GM12878 (cell line): ENCODE measurements at regions not wholly inside any gene's neighbourhood (a gene's known extent, or its start where the extent isn't known, plus 50 kb on each side); places are given as distances from the start of the nearest gene placed in this dataset.

ENCODE experiments used
- ATAC-seq: fragments of 200-7000 bp; cut with Tn5 transposase; 3 replicates; pipeline ENCODE4 v1.9.1; 2020; ENCODE audit warnings: mild to moderate bottlenecking, moderate library complexity
- BruUV-seq: library from RNA; stranded (reverse); fragments of 400-500 nt; replicated peaks from 2 replicates; lab custom pipeline; 2021; lab: Mats Ljungman, UMichigan
- CTCF ChIA-PET: fragments of 300-600 bp; sonication (Branson Sonifier 250); formaldehyde crosslinking; extraction: SDS; loops from one replicate; lab custom pipeline; 2021; ENCODE audit warnings: inconsistent platforms; lab: Yijun Ruan, JAX
- POLR2A ChIA-PET: fragments of 350-600 bp; formaldehyde crosslinking; extraction: SDS; loops from one replicate; lab custom pipeline; 2021; ENCODE audit warnings: inconsistent platforms; lab: Charles Lee
- RAD21 ChIA-PET: fragments of 300-600 bp; sonication (Branson Sonifier 250); formaldehyde crosslinking; loops from one replicate; lab custom pipeline; 2023; ENCODE audit warnings: antibody characterized with exemption; ENCODE audit not compliant: unreplicated experiment; lab: Charles Lee
- SMC1A ChIA-PET: fragments of 300-600 bp; sonication (Branson Sonifier 250); formaldehyde crosslinking; loops from one replicate; lab custom pipeline; 2023; ENCODE audit not compliant: unreplicated experiment, uncharacterized antibody; lab: Charles Lee
- DNase-seq: peaks from one replicate; pipeline ENCODE4 v3.0.0-alpha.2; 2011; ENCODE audit warnings: low read depth, low spot score
- FAIRE-seq: peaks from 3 replicates; lab custom pipeline; 2011; peaks lifted over from hg19 to GRCh38; lab: Jason Lieb, UNC
- H2AFZ ChIP-seq: 2 replicates; pipeline ENCODE4 v1.6.0; 2011; ENCODE audit warnings: low read depth, low read length, control low read depth; ENCODE audit not compliant: control insufficient read depth
- H3K27ac ChIP-seq: 2 replicates; pipeline ENCODE4 v1.5.1; 2011; ENCODE audit warnings: control low read depth; ENCODE audit not compliant: control insufficient read depth, insufficient read depth
- H3K27me3 ChIP-seq, 2 experiments: replicated peaks in 1 of 2; 2 replicates each; pipeline versions ENCODE4 v1.6.0 to v1.6.1; 2011; ENCODE audit warnings: low read length in 1 of 2; ENCODE audit not compliant: control insufficient read depth in 2 of 2, insufficient read depth in 2 of 2
- H3K36me3 ChIP-seq, 2 experiments: 2 replicates each; pipeline ENCODE4 v1.5.1; 2011; ENCODE audit warnings: low read length in 1 of 2; ENCODE audit not compliant: control insufficient read depth in 2 of 2, insufficient read depth in 2 of 2
- H3K4me1 ChIP-seq: 2 replicates; pipeline ENCODE4 v1.6.1; 2011; ENCODE audit warnings: mild to moderate bottlenecking, low read length, moderate library complexity, mixed read lengths; ENCODE audit not compliant: control insufficient read depth, insufficient read depth
- H3K4me2 ChIP-seq: 2 replicates; pipeline ENCODE4 v1.6.0; 2011; ENCODE audit warnings: control low read depth; ENCODE audit not compliant: control insufficient read depth, insufficient read depth
- H3K4me3 ChIP-seq: fragments of 200-600 bp; sonication (generic); 2 replicates; pipeline ENCODE4 v1.5.1; 2016
- H3K79me2 ChIP-seq: 2 replicates; pipeline ENCODE4 v1.6.0; 2011; ENCODE audit warnings: low read length; ENCODE audit not compliant: control insufficient read depth, insufficient read depth
- H3K9ac ChIP-seq: 2 replicates; pipeline ENCODE4 v1.8.0; 2011; ENCODE audit warnings: low read length, control low read depth, mixed read lengths; ENCODE audit not compliant: control insufficient read depth, insufficient read depth
- H3K9me3 ChIP-seq: replicated peaks from 3 replicates; pipeline ENCODE4 v1.5.1; 2011; ENCODE audit warnings: mild to moderate bottlenecking, low read length; ENCODE audit not compliant: control insufficient read depth, insufficient read depth
- H4K20me1 ChIP-seq: 2 replicates; pipeline ENCODE4 v1.6.0; 2011; ENCODE audit not compliant: control insufficient read depth, insufficient read depth
- ASH2L ChIP-seq: fragments of 300-600, 200-600 bp; sonication (generic); IDR thresholded peaks from 2 replicates; pipeline ENCODE4 v1.6.1; 2017; ENCODE audit warnings: low read depth, mild to moderate bottlenecking, borderline replicate concordance
- BRCA1 ChIP-seq: IDR thresholded peaks from 2 replicates; pipeline ENCODE4 v1.6.1; 2011; ENCODE audit warnings: low read depth, low read length, improper control_type of control experiment
- CHD1 ChIP-seq: IDR thresholded peaks from 2 replicates; pipeline ENCODE4 v1.6.1; 2012; ENCODE audit warnings: low read depth, low read length, improper control_type of control experiment
- HCFC1 ChIP-seq: fragments of 150-350 bp; IDR thresholded peaks from 2 replicates; pipeline ENCODE4 v1.6.1; 2014; ENCODE audit warnings: low read length
- IKZF1 ChIP-seq: fragments of 450-650 bp; conservative IDR thresholded peaks from 2 replicates; pipeline ENCODE4 v1.6.1; 2017; ENCODE audit warnings: antibody characterized with exemption, mild to moderate bottlenecking
- IRF3 ChIP-seq: fragments of 450-650 bp; IDR thresholded peaks from 2 replicates; pipeline ENCODE4 v1.6.1; 2014; ENCODE audit warnings: mild to moderate bottlenecking
- NFIC ChIP-seq: IDR thresholded peaks from 2 replicates; pipeline ENCODE4 v1.6.1; 2012; ENCODE audit warnings: low read depth, mild to moderate bottlenecking, inconsistent platforms, low read length, moderate library complexity
- PAX5 ChIP-seq: IDR thresholded peaks from 2 replicates; pipeline ENCODE4 v1.6.1; 2011; ENCODE audit warnings: low read depth, low read length, borderline replicate concordance
- PAX8 ChIP-seq: fragments of 450-650 bp; IDR thresholded peaks from 2 replicates; pipeline ENCODE4 v1.6.1; 2017; ENCODE audit warnings: mild to moderate bottlenecking, moderate library complexity
- RAD21 ChIP-seq: IDR thresholded peaks from 2 replicates; pipeline ENCODE4 v1.6.1; 2011; ENCODE audit warnings: mild to moderate bottlenecking, low read depth, low read length, moderate library complexity; ENCODE audit not compliant: insufficient read depth
- RAD51 ChIP-seq: fragments of 450-650 bp; IDR thresholded peaks from 2 replicates; pipeline ENCODE4 v1.6.1; 2016; ENCODE audit warnings: moderate library complexity, mild to moderate bottlenecking, inconsistent platforms
- SREBF2 ChIP-seq: IDR thresholded peaks from 2 replicates; pipeline ENCODE4 v1.6.1; 2012; ENCODE audit warnings: mild to moderate bottlenecking, low read length
- STAT3 ChIP-seq: IDR thresholded peaks from 2 replicates; pipeline ENCODE4 v1.6.1; 2011; ENCODE audit warnings: low read depth, low read length, improper control_type of control experiment
- ZNF687 ChIP-seq: fragments of 450-650 bp; IDR thresholded peaks from 2 replicates; pipeline ENCODE4 v1.6.1; 2017; ENCODE audit warnings: mild to moderate bottlenecking, moderate library complexity
- WGBS: methylation state at CpG from one replicate; pipeline ENCODE4 v1.1.6; 2016; ENCODE audit warnings: low lambda C conversion rate; ENCODE audit not compliant: insufficient replicate concordance, insufficient coverage; ENCODE audit errors: missing lambda C conversion rate; 5-methylcytosine and 5-hydroxymethylcytosine counted together
- in situ Hi-C: fragments of 300-500 bp; cut with MboI; formaldehyde crosslinking; loops from 9 replicates; pipeline ENCODE4 v1.14.3; 2018; ENCODE audit warnings: mixed read lengths
- intact Hi-C: fragments of 100-400 bp; cut with micrococcal nuclease; formaldehyde crosslinking; loops from one replicate; pipeline ENCODE4 v1.14.2; 2022; ENCODE audit not compliant: unreplicated experiment
- TF ChIP-seq, protein P1 (sequence below): fragments of 150-350 bp; IDR thresholded peaks from 2 replicates; pipeline ENCODE4 v1.6.1; 2016; ENCODE audit warnings: low read depth, low read length

- Histone ChIP-seq H3K79me2 (no peaks in the 10 kb centered on the region), H3K27me3 (no peaks in the 10 kb centered on the region), H3K9me3 (peaks cover 1% of the 10 kb centered on the region; the same call in 2 of the 3 replicates), H2AFZ (no peak overlapping the region), H3K4me3 (no peak overlapping the region), H4K20me1 (no peaks in the 10 kb centered on the region), H3K27ac (no peak overlapping the region), H3K4me2 (no peak overlapping the region), H3K4me1 (no peaks in the 10 kb centered on the region), H3K36me3 (no peaks in the 10 kb centered on the region), H3K9ac (no peak overlapping the region)
- DNase-seq (no peak), FAIRE-seq (no peak), ATAC-seq (no peak)
- ChIA-PET CTCF (interaction anchor here (0.6 kb wide), 2 partner anchors 525 to 567 kb away, joined by 3 read pairs; no protein-coding TSS in a partner anchor), RAD21 (no interaction called here), SMC1A (interaction anchor here (1.4 kb wide), 1 partner anchor 101 kb away, joined by 3 read pairs; no protein-coding TSS in a partner anchor), POLR2A (no interaction called here)
- intact Hi-C loops (no loop called here), in situ Hi-C loops (no loop called here)
- 23% methylated on average over 5 of the region's 5 CpGs for WGBS
- no TSS peak for BruUV-seq
- no peak for TF ChIP-seq NFIC
- TF ChIP-seq, protein P1, sequence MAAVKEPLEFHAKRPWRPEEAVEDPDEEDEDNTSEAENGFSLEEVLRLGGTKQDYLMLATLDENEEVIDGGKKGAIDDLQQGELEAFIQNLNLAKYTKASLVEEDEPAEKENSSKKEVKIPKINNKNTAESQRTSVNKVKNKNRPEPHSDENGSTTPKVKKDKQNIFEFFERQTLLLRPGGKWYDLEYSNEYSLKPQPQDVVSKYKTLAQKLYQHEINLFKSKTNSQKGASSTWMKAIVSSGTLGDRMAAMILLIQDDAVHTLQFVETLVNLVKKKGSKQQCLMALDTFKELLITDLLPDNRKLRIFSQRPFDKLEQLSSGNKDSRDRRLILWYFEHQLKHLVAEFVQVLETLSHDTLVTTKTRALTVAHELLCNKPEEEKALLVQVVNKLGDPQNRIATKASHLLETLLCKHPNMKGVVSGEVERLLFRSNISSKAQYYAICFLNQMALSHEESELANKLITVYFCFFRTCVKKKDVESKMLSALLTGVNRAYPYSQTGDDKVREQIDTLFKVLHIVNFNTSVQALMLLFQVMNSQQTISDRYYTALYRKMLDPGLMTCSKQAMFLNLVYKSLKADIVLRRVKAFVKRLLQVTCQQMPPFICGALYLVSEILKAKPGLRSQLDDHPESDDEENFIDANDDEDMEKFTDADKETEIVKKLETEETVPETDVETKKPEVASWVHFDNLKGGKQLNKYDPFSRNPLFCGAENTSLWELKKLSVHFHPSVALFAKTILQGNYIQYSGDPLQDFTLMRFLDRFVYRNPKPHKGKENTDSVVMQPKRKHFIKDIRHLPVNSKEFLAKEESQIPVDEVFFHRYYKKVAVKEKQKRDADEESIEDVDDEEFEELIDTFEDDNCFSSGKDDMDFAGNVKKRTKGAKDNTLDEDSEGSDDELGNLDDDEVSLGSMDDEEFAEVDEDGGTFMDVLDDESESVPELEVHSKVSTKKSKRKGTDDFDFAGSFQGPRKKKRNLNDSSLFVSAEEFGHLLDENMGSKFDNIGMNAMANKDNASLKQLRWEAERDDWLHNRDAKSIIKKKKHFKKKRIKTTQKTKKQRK = no peak
- no peak for TF ChIP-seq IKZF1
- TF ChIP-seq CHD1 = no peak
- TF ChIP-seq ZNF687 = no peak
- TF ChIP-seq PAX8 = no peak
- no peak for TF ChIP-seq RAD21
- no peak for TF ChIP-seq ASH2L
- TF ChIP-seq BRCA1 = no peak
- no peak for TF ChIP-seq IRF3
- TF ChIP-seq PAX5 = no peak
- no peak for TF ChIP-seq RAD51
- no peak for TF ChIP-seq STAT3
- TF ChIP-seq SREBF2 = no peak
- TF ChIP-seq HCFC1 = no peak
Observed at GRCh38 chr9:96116275-96117064, 185.5 kb downstream of the HSD17B3 start.
